GM19351 (cell line): ENCODE measurements at regions not wholly inside any gene's neighbourhood (a gene's known extent, or its start where the extent isn't known, plus 50 kb on each side); places are given as distances from the start of the nearest gene placed in this dataset.
"Not testable (repeated sequence)": the region's sequence is repeated elsewhere in the genome, so short reads cannot be mapped to it uniquely, and the experiment has no call there.

Experiments
- ATAC-seq: cut with Tn5 transposase; IDR thresholded peaks from one replicate; pipeline ENCODE4 v1.9.1; 2021; ENCODE audit warnings: mild to moderate bottlenecking, moderate library complexity; ENCODE audit not compliant: unreplicated experiment

- ATAC-seq: no peak
Measured at GRCh38 chr10:31179091-31179680, 139.8 kb upstream of the ZEB1 start.

GRCh38 chr10:31186225-31187000, 132.6 kb upstream of the ZEB1 start:
- ATAC-seq: no peak

GRCh38 chr10:31187182-31187581, 131.8 kb upstream of the ZEB1 start:
- ATAC-seq: no peak

- ATAC-seq: no peak
Measured at GRCh38 chr10:31187607-31188210, 131.3 kb upstream of the ZEB1 start.

- no peak for ATAC-seq
Measured at GRCh38 chr10:31188792-31189406, 130.1 kb upstream of the ZEB1 start.

GRCh38 chr10:31190488-31190887, 128.5 kb upstream of the ZEB1 start:
- ATAC-seq: no peak

GRCh38 chr10:31192475-31192874, 126.5 kb upstream of the ZEB1 start:
- no peak for ATAC-seq

- ATAC-seq: no peak
Measured at GRCh38 chr10:31194986-31195385, 124.0 kb upstream of the ZEB1 start.

- no peak for ATAC-seq
Measured at GRCh38 chr10:31197886-31198285, 121.1 kb upstream of the ZEB1 start.

- no peak for ATAC-seq
Measured at GRCh38 chr10:31204090-31204489, 114.9 kb upstream of the ZEB1 start.

GRCh38 chr10:31207636-31208035, 111.4 kb upstream of the ZEB1 start:
- no peak for ATAC-seq

- ATAC-seq: no peak
Measured at GRCh38 chr10:31209478-31209877, 109.5 kb upstream of the ZEB1 start.

GRCh38 chr10:31210190-31210589, 108.8 kb upstream of the ZEB1 start:
- ATAC-seq: no peak

- no peak for ATAC-seq
Measured at GRCh38 chr10:31213959-31214358, 105.1 kb upstream of the ZEB1 start.

GRCh38 chr10:31215052-31215451, 104.0 kb upstream of the ZEB1 start:
- no peak for ATAC-seq

- ATAC-seq: no peak
Measured at GRCh38 chr10:31219306-31219705, 99.7 kb upstream of the ZEB1 start.

- not testable (repeated sequence) for ATAC-seq
Measured at GRCh38 chr10:31228780-31229179, 90.2 kb upstream of the ZEB1 start.

- ATAC-seq: no peak
Measured at GRCh38 chr10:31239961-31240360, 79.1 kb upstream of the ZEB1 start.

- peak; percentile 65 for ATAC-seq
Measured at GRCh38 chr10:31242902-31243301, 76.1 kb upstream of the ZEB1 start.

GRCh38 chr10:31251118-31251517, 67.9 kb upstream of the ZEB1 start:
- not testable (repeated sequence) for ATAC-seq

GRCh38 chr10:31253237-31253636, 65.8 kb upstream of the ZEB1 start:
- no peak for ATAC-seq
